ENCODE measurements at regions not wholly inside any gene's neighbourhood (a gene's known extent, or its start where the extent isn't known, plus 50 kb on each side); places are given as distances from the start of the nearest gene placed in this dataset.
A peak's percentile ranks its signal among the peaks of the same experiment; 100 is the strongest.
"Not testable (repeated sequence)": the region's sequence is repeated elsewhere in the genome, so short reads cannot be mapped to it uniquely, and the experiment has no call there.

DNA sequence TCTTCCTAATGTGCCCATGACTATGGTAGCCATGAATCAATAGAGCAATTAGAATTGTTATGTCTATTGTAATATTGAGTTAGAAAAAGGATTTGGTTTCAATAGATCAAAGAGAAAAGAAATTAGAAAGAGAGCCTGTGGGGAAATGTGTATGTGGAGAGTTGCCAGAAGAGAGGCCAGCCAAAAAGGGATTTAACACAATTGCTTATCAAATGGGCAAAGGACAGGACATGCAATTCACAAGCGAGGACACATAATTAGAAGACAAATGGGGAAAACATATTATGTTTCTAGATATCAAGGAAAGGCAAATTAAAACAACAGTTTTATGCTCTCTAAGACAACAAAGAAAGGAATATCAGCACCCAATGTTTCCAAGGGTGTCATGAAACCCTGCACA lies 403.2 kb upstream of the KLHL29 start:
- ATAC-seq, result no peak
- TF ChIP-seq, protein P1, sequence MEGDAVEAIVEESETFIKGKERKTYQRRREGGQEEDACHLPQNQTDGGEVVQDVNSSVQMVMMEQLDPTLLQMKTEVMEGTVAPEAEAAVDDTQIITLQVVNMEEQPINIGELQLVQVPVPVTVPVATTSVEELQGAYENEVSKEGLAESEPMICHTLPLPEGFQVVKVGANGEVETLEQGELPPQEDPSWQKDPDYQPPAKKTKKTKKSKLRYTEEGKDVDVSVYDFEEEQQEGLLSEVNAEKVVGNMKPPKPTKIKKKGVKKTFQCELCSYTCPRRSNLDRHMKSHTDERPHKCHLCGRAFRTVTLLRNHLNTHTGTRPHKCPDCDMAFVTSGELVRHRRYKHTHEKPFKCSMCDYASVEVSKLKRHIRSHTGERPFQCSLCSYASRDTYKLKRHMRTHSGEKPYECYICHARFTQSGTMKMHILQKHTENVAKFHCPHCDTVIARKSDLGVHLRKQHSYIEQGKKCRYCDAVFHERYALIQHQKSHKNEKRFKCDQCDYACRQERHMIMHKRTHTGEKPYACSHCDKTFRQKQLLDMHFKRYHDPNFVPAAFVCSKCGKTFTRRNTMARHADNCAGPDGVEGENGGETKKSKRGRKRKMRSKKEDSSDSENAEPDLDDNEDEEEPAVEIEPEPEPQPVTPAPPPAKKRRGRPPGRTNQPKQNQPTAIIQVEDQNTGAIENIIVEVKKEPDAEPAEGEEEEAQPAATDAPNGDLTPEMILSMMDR (IDR thresholded peaks at IDR 0.05), result no peak
- Histone ChIP-seq H3K36me3 (no peaks in the 10 kb centered on the region), H3K27me3 (no peaks in the 10 kb centered on the region), H3K4me3 (no peak overlapping the region), H3K4me1 (no peaks in the 10 kb centered on the region), H3K27ac (no peak overlapping the region), H3K9me3 (no peaks in the 10 kb centered on the region)
- peak in 1 of 4 donors; percentile 9 for DNase-seq
- intact Hi-C loops (cut with DNase I), result no loop called here

DNA sequence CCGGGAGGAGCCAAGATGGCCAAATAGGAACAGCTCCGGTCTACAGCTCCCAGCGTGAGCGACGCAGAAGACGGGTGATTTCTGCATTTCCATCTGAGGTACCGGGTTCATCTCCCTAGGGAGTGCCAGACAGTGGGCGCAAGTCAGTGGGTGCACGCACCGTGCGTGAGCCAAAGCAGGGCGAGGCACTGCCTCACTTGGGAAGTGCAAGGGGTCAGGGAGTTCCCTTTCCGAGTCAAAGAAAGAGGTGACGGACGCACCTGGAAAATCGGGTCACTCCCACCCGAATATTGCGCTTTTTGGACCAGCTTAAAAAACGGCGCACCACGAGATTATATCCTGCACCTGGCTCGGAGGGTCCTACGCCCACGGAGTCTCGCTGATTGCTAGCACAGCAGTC lies 400.8 kb upstream of the KLHL29 start:
- ATAC-seq; H3K36me3 ChIP-seq; H3K9me3 ChIP-seq; H3K4me1 ChIP-seq; DNase-seq; intact Hi-C loops (cut with DNase I); H3K27me3 ChIP-seq; H3K4me3 ChIP-seq; H3K27ac ChIP-seq: not testable (repeated sequence)

DNA sequence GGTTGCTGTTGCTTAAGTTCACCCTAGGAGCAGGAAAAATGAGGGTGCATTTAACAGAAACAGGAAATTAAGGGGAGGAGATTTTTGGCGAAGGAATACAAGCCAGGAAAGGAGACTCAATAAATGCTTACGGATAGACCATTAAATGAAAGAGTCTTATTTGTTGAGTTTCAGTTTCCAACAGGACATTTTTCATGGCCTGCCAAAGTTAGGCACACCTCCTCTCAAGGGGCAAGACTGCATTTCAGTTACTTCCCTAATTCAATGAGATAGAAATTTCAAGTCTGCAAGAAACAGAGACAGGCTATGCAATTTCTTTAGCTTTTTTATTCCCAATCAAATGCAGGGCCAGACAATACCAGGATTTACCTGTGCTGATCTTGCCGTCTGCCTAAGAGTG lies 394.7 kb upstream of the KLHL29 start:
- Histone ChIP-seq H3K9me3 (peaks cover 0 to 2% of the 10 kb centered on the region in 2 donors), H3K4me3 (no peak overlapping the region), H3K4me1 (no peaks in the 10 kb centered on the region), H3K27me3 (no peaks in the 10 kb centered on the region), H3K27ac (no peak overlapping the region), H3K36me3 (no peaks in the 10 kb centered on the region)
- DNase-seq, result no peak
- intact Hi-C loops (cut with DNase I), result no loop called here
- TF ChIP-seq, protein P1 (IDR thresholded peaks at IDR 0.05), result no peak
- no peak for ATAC-seq

DNA sequence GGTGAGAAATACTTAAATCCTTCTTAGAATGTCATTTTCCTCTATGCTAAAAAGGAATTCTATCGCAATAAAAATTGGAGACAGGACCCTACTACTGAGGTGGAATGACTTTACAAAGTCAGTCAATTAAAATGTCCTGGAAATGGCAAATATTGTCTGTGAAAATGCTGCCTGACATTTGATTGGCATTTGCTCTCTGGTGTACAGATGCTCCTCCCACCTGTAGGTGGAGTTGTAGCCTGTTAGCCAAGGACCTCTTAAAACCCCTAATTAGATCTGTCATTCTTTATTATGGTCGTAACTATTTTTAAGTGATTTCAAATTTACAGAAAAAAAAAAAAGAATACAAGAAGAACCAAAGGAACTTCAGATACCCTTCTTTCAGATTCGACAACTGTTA lies 393.1 kb upstream of the KLHL29 start:
- no peaks in the 10 kb centered on the region for H3K36me3 ChIP-seq
- H3K9me3 ChIP-seq, result peaks cover 0 to 2% of the 10 kb centered on the region in 2 donors
- H3K4me3 ChIP-seq, result no peak overlapping the region
- TF ChIP-seq, protein P1 (IDR thresholded peaks at IDR 0.05), result no peak
- H3K4me1 ChIP-seq, result no peaks in the 10 kb centered on the region
- no peaks in the 10 kb centered on the region for H3K27me3 ChIP-seq
- DNase-seq (no peak), ATAC-seq (no peak)
- no peak overlapping the region for H3K27ac ChIP-seq
- intact Hi-C loops (cut with DNase I), result no loop called here

DNA sequence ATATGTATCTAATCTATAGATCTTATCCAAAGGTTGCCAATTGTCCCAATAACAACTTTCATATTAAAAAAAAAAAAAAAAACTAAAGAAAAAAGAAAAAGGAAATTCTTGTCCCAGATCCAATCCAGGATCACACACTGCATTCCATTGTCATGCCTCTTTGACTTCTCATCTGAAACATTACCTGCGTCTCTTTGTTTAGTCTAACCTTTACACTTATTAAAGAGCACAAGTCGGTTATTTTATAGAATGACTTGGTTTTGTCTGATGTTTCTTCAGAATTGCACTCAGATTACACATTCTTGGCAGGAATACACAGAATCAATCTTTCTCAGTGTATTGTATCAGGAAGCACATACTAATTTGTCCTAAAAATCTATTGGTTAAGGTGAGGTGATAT lies 392.5 kb upstream of the KLHL29 start:
- DNase-seq (no peak), ATAC-seq (no peak)
- no peaks in the 10 kb centered on the region for H3K36me3 ChIP-seq
- no peak overlapping the region for H3K27ac ChIP-seq
- H3K27me3 ChIP-seq, result no peaks in the 10 kb centered on the region
- H3K4me1 ChIP-seq, result no peaks in the 10 kb centered on the region
- H3K4me3 ChIP-seq, result no peak overlapping the region
- TF ChIP-seq, protein P1 (IDR thresholded peaks at IDR 0.05), result no peak
- intact Hi-C loops (cut with DNase I), result no loop called here
- peaks cover 0 to 2% of the 10 kb centered on the region in 2 donors for H3K9me3 ChIP-seq

DNA sequence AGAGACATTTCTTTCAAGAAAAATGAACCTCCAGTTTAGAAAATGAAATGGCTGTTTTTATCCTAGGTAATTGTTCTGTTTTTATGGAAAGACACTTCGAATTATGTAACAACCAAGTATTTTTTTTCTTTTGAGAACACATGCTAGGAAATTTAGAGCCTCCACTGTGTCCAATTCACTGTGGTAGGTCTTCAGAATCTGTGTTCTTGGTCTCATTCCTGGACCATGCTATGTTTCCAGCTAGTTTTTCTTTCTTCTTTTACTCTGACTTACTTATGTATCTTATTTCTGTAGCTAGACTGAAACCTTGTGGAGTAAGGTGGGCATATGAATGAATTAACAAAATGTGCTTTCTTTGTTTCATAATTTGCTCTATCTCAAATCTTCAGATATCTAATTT lies 391.7 kb upstream of the KLHL29 start:
- no peak overlapping the region for H3K4me3 ChIP-seq
- H3K27me3 ChIP-seq, result no peaks in the 10 kb centered on the region
- TF ChIP-seq, protein P1 (IDR thresholded peaks at IDR 0.05), result no peak
- no peaks in the 10 kb centered on the region for H3K4me1 ChIP-seq
- H3K27ac ChIP-seq, result no peak overlapping the region
- peaks cover 0 to under 1% of the 10 kb centered on the region in 2 donors for H3K9me3 ChIP-seq
- ATAC-seq (no peak), DNase-seq (no peak)
- H3K36me3 ChIP-seq, result no peaks in the 10 kb centered on the region
- intact Hi-C loops (cut with DNase I), result no loop called here
